Breast epithelium (tissue), 3 donors: ENCODE measurements at regions not wholly inside any gene's neighbourhood (a gene's known extent, or its start where the extent isn't known, plus 50 kb on each side); places are given as distances from the start of the nearest gene placed in this dataset.

Source experiments
- POLR2A ChIP-seq: fragments of 450-650 bp; IDR thresholded peaks from one replicate; pipeline ENCODE4 v1.6.1; 2016; ENCODE audit warnings: antibody characterized with exemption, mild to moderate bottlenecking, moderate library complexity
- POLR2AphosphoS5 ChIP-seq, 3 donors: sonication (generic); formaldehyde crosslinking; IDR thresholded peaks; one replicate each; pipeline ENCODE4 v1.6.1; 2017; ENCODE audit warnings: antibody characterized with exemption in 3 of 3
- TF ChIP-seq, protein P1 (sequence below), 3 donors: fragments of 450-650 bp; IDR thresholded peaks; one replicate each; pipeline ENCODE4 v1.5.1; 2016 to 2017; ENCODE audit warnings: antibody characterized with exemption in 3 of 3, mild to moderate bottlenecking in 3 of 3, moderate library complexity in 3 of 3

DNA sequence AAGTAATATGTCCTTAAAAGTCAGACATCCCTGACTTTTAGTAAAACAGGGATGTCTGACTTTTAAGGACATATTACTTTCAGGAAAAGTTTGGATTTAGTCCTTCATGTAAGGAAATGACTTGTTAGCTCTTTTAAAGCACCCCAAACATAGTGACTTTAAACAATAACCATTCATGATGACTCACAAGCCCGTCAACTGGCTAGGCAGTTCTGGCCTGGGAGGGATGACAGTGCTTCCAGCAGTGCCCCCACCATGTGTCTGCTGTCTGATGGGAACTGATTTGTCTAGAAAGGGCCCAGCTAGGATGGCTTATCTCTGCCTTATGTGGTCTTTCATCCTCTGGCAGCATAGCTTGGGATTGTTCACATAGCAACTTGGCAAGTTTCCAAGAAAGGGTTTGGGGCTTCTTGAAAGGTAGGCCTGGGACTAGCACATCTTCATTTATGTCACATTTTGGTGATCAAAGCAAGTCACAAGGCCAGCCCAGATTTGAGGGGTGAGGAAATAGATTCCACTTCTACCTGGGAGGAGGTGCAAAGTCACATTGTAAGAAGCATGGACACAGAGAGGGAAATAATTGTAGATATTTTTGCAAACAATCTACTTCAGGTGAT, 143.5 kb downstream of the C1orf94 start:
- TF ChIP-seq, protein P1, sequence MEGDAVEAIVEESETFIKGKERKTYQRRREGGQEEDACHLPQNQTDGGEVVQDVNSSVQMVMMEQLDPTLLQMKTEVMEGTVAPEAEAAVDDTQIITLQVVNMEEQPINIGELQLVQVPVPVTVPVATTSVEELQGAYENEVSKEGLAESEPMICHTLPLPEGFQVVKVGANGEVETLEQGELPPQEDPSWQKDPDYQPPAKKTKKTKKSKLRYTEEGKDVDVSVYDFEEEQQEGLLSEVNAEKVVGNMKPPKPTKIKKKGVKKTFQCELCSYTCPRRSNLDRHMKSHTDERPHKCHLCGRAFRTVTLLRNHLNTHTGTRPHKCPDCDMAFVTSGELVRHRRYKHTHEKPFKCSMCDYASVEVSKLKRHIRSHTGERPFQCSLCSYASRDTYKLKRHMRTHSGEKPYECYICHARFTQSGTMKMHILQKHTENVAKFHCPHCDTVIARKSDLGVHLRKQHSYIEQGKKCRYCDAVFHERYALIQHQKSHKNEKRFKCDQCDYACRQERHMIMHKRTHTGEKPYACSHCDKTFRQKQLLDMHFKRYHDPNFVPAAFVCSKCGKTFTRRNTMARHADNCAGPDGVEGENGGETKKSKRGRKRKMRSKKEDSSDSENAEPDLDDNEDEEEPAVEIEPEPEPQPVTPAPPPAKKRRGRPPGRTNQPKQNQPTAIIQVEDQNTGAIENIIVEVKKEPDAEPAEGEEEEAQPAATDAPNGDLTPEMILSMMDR (IDR thresholded peaks at IDR 0.05), result no peak
- TF ChIP-seq POLR2AphosphoS5 (IDR thresholded peaks at IDR 0.05) (no peak), POLR2A (no peak)
